B cell (primary cell): ENCODE measurements at regions not wholly inside any gene's neighbourhood (a gene's known extent, or its start where the extent isn't known, plus 50 kb on each side); places are given as distances from the start of the nearest gene placed in this dataset.

Experiments
- ATAC-seq: fragments of 200-7000 bp; cut with Tn5 transposase; one replicate; pipeline ENCODE4 v1.10.0; 2021; ENCODE audit warnings: low read depth, mild to moderate bottlenecking, moderate number of reproducible peaks, moderate library complexity
- CTCF ChIA-PET: fragments of 350-600 bp; sonication (Branson Sonifier 250); formaldehyde crosslinking; loops from one replicate; lab custom pipeline; 2021; ENCODE audit warnings: antibody characterized with exemption, inconsistent platforms; lab: Charles Lee
- POLR2A ChIA-PET: fragments of 350-600 bp; sonication (Branson Sonifier 250); formaldehyde crosslinking; loops from one replicate; lab custom pipeline; 2021; ENCODE audit warnings: antibody characterized with exemption; lab: Charles Lee
- DNase-seq: peaks from one replicate; pipeline ENCODE4 v3.0.0; 2013
- H2AFZ ChIP-seq: 2 replicates; pipeline ENCODE4 v1.6.1; 2012; ENCODE audit warnings: mild to moderate bottlenecking, low read depth, low read length; ENCODE audit not compliant: insufficient read depth, poor library complexity, severe bottlenecking
- H3K27ac ChIP-seq, 2 donors: 1 replicate in 1 of 2; 2 replicates in 1 of 2; pipeline ENCODE4 v1.5.1; 2012 to 2013; ENCODE audit warnings: low read length in 2 of 2, mild to moderate bottlenecking in 2 of 2, moderate library complexity in 1 of 2
- H3K27me3 ChIP-seq, 4 experiments: fragments of 200-600 bp in 1 of 4; sonication (generic) in 1 of 4; replicated peaks in 1 of 4; 1 replicate in 2 of 4; 2 replicates in 2 of 4; pipeline versions ENCODE4 v1.6.1 to v1.7.0; 2013 to 2016; ENCODE audit warnings: low read length in 3 of 4, mild to moderate bottlenecking in 2 of 4, mixed read lengths in 1 of 4, moderate library complexity in 1 of 4; ENCODE audit not compliant: insufficient read depth in 4 of 4, control insufficient read depth in 3 of 4; ENCODE audit errors: control extremely low read depth in 1 of 4
- H3K36me3 ChIP-seq, 2 experiments: replicated peaks in 1 of 2; 1 replicate in 1 of 2; 2 replicates in 1 of 2; pipeline versions ENCODE4 v1.6.1 to v1.7.1; 2013; ENCODE audit warnings: low read length in 1 of 2; ENCODE audit not compliant: insufficient read depth in 2 of 2, control insufficient read depth in 1 of 2; ENCODE audit errors: control extremely low read depth in 1 of 2, extremely low read depth in 1 of 2
- H3K4me1 ChIP-seq, 2 donors: fragments of 200-600 bp in 1 of 2; sonication (generic) in 1 of 2; 1 replicate in 1 of 2; 2 replicates in 1 of 2; pipeline versions ENCODE4 v1.5.1 to v1.6.1; 2013 to 2017; ENCODE audit warnings: low read length in 2 of 2; ENCODE audit not compliant: control insufficient read depth in 2 of 2, insufficient read depth in 2 of 2
- H3K4me2 ChIP-seq: replicated peaks from 2 replicates; pipeline ENCODE3; 2012; ENCODE audit warnings: mild to moderate bottlenecking, low read depth, low read length; ENCODE audit not compliant: poor library complexity, severe bottlenecking
- H3K4me3 ChIP-seq, 5 experiments: fragments of 200-600 bp in 1 of 5; sonication (generic) in 1 of 5; 1 replicate in 3 of 5; 2 replicates in 2 of 5; pipeline versions ENCODE4 v1.5.1 to v1.7.0; 2011 to 2016; ENCODE audit warnings: low read length in 4 of 5, mild to moderate bottlenecking in 4 of 5, low read depth in 2 of 5, control low read depth in 1 of 5, moderate library complexity in 1 of 5; ENCODE audit not compliant: insufficient read depth in 1 of 5; ENCODE audit errors: control extremely low read depth in 1 of 5, extremely low read depth in 1 of 5
- H3K79me2 ChIP-seq: fragments of 200-600 bp; sonication (generic); one replicate; pipeline ENCODE4 v1.6.0; 2016; ENCODE audit warnings: low read length; ENCODE audit not compliant: control insufficient read depth, insufficient read depth
- H3K9ac ChIP-seq: fragments of 200-600 bp; sonication (generic); 2 replicates; pipeline ENCODE4 v1.6.1; 2017; ENCODE audit warnings: mild to moderate bottlenecking, low read length, moderate library complexity
- H3K9me3 ChIP-seq, 3 donors: one replicate each; pipeline versions ENCODE4 v1.6.1 to v1.7.1; 2013; ENCODE audit warnings: low read length in 2 of 3; ENCODE audit not compliant: control insufficient read depth in 2 of 3, insufficient read depth in 1 of 3; ENCODE audit errors: control extremely low read depth in 1 of 3
- H4K20me1 ChIP-seq: 2 replicates; pipeline ENCODE4 v1.6.0; 2012; ENCODE audit warnings: mild to moderate bottlenecking, low read length; ENCODE audit not compliant: insufficient read depth, control insufficient read depth, poor library complexity, severe bottlenecking
- H3K27ac Mint-ChIP-seq: one replicate; pipeline ENCODE4 v1.8.0; 2021; ENCODE audit warnings: mixed read lengths
- H3K27me3 Mint-ChIP-seq: one replicate; pipeline ENCODE4 v1.8.0; 2021; ENCODE audit warnings: mixed read lengths
- H3K4me1 Mint-ChIP-seq: one replicate; pipeline ENCODE4 v1.8.0; 2021; ENCODE audit warnings: mixed read lengths
- H3K4me3 Mint-ChIP-seq: one replicate; pipeline ENCODE4 v1.8.0; 2021; ENCODE audit warnings: mixed read lengths
- H3K9me3 Mint-ChIP-seq: one replicate; pipeline ENCODE4 v1.8.0; 2022; ENCODE audit warnings: mixed read lengths; ENCODE audit not compliant: insufficient read depth
- CTCF ChIP-seq: fragments of 200-600 bp; IDR thresholded peaks from one replicate; pipeline ENCODE4 v1.8.0; 2022; ENCODE audit warnings: antibody characterized with exemption, mild to moderate bottlenecking
- EZH2 ChIP-seq: IDR thresholded peaks from 2 replicates; pipeline ENCODE4 v1.6.1; 2012; ENCODE audit warnings: borderline replicate concordance, low read depth, mild to moderate bottlenecking, moderate library complexity, low read length; ENCODE audit not compliant: insufficient read depth, poor library complexity, severe bottlenecking
- WGBS: methylation state at CpG from one replicate; pipeline ENCODE4 v1.1.5; 2013; ENCODE audit warnings: missing lambda C conversion rate; ENCODE audit not compliant: insufficient coverage; 5-methylcytosine and 5-hydroxymethylcytosine counted together
- intact Hi-C: fragments of 100-400 bp; cut with micrococcal nuclease; formaldehyde crosslinking; loops from one replicate; pipeline ENCODE4 v1.10.0; 2022

GRCh38 chr5:96340357-96340756 is 92.7 kb downstream of the PCSK1 start:
- no peaks in the 10 kb centered on the region for H4K20me1 ChIP-seq
- peaks cover 21% of the 10 kb centered on the region for H3K27me3 Mint-ChIP-seq
- H3K4me1 ChIP-seq: peaks cover 0 to 4% of the 10 kb centered on the region in 2 donors
- H3K79me2 ChIP-seq: no peaks in the 10 kb centered on the region
- no peak overlapping the region for H3K9ac ChIP-seq
- H3K4me2 ChIP-seq: no peak overlapping the region
- no peak for TF ChIP-seq EZH2
- no peak for TF ChIP-seq CTCF
- H3K27ac Mint-ChIP-seq: no peak overlapping the region
- WGBS: 93% methylated on average over 3 of the region's 5 CpGs
- ATAC-seq (no peak), DNase-seq (no peak)
- intact Hi-C loops: no loop called here
- no peaks in the 10 kb centered on the region for H3K4me1 Mint-ChIP-seq
- H3K36me3 ChIP-seq: no peaks in the 10 kb centered on the region
- H3K9me3 ChIP-seq: no peaks in the 10 kb centered on the region
- H2AFZ ChIP-seq: no peak overlapping the region
- ChIA-PET CTCF (interaction anchor here (1.3 to 8.6 kb wide), 3 partner anchors 15 to 480 kb away, joined by 3 to 151 read pairs (median 3); no protein-coding TSS in a partner anchor), POLR2A (no interaction called here)
- peaks cover 0 to 1% (median under 1%) of the 10 kb centered on the region in 4 experiments for H3K27me3 ChIP-seq
- no peak overlapping the region for H3K27ac ChIP-seq
- no peak overlapping the region for H3K4me3 Mint-ChIP-seq
- H3K9me3 Mint-ChIP-seq: no peaks in the 10 kb centered on the region
- no peak overlapping the region for H3K4me3 ChIP-seq

- H3K36me3 ChIP-seq: no peaks in the 10 kb centered on the region
- 90% methylated on average over 2 of the region's 3 CpGs for WGBS
- no peak overlapping the region for H2AFZ ChIP-seq
- Mint-ChIP-seq H3K4me3 (no peak overlapping the region), H3K9me3 (no peaks in the 10 kb centered on the region), H3K27ac (no peak overlapping the region), H3K4me1 (no peaks in the 10 kb centered on the region), H3K27me3 (peaks cover 18% of the 10 kb centered on the region)
- H3K9ac ChIP-seq: no peak overlapping the region
- DNase-seq (no peak), ATAC-seq (no peak)
- no peak overlapping the region for H3K4me2 ChIP-seq
- intact Hi-C loops: loop anchor here (5.0 kb wide), 2 partner anchors 678 to 698 kb away; no protein-coding TSS in a partner anchor
- TF ChIP-seq CTCF (no peak), EZH2 (no peak)
- peaks cover 0 to 4% of the 10 kb centered on the region in 2 donors for H3K4me1 ChIP-seq
- no peak overlapping the region for H3K27ac ChIP-seq
- no peak overlapping the region for H3K4me3 ChIP-seq
- no peaks in the 10 kb centered on the region for H3K79me2 ChIP-seq
- H3K9me3 ChIP-seq: no peaks in the 10 kb centered on the region
- POLR2A ChIA-PET: no interaction called here
- no peaks in the 10 kb centered on the region for H3K27me3 ChIP-seq
- CTCF ChIA-PET: interaction anchor here (1.3 to 8.6 kb wide), 3 partner anchors 15 to 480 kb away, joined by 3 to 151 read pairs (median 3); no protein-coding TSS in a partner anchor
- H4K20me1 ChIP-seq: no peaks in the 10 kb centered on the region
Measured at GRCh38 chr5:96339862-96340261, 93.2 kb downstream of the PCSK1 start.
